ENCODE measurements at regions not wholly inside any gene's neighbourhood (a gene's known extent, or its start where the extent isn't known, plus 50 kb on each side); places are given as distances from the start of the nearest gene placed in this dataset.

DNA sequence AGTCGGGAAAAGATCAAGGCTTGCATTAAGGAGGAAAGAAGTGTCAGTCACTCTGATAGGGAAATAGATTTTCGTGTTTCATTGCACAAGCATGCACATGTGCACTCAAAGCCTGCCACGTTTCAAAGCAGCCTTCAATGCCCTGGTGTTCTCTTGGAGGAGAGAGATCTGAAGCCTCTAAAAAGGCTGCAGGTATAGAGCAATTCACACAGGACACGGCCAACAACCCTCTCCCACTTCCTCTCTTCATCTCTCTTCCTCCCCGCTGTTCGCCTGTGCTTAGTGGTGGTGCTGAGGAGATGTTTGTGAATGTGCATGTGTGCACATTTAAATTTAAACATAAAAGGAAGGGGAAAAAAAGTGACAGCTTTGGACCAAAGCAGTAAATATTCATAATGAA is 117.7 kb downstream of the NUF2 start:
- TF ChIP-seq, protein P1, sequence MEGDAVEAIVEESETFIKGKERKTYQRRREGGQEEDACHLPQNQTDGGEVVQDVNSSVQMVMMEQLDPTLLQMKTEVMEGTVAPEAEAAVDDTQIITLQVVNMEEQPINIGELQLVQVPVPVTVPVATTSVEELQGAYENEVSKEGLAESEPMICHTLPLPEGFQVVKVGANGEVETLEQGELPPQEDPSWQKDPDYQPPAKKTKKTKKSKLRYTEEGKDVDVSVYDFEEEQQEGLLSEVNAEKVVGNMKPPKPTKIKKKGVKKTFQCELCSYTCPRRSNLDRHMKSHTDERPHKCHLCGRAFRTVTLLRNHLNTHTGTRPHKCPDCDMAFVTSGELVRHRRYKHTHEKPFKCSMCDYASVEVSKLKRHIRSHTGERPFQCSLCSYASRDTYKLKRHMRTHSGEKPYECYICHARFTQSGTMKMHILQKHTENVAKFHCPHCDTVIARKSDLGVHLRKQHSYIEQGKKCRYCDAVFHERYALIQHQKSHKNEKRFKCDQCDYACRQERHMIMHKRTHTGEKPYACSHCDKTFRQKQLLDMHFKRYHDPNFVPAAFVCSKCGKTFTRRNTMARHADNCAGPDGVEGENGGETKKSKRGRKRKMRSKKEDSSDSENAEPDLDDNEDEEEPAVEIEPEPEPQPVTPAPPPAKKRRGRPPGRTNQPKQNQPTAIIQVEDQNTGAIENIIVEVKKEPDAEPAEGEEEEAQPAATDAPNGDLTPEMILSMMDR (conservative IDR thresholded peaks at IDR 0.05; ENCODE audit: low read depth, low read length) = no peak
- no peak for TF ChIP-seq EZH2 (IDR thresholded peaks at IDR 0.05; ENCODE audit: borderline replicate concordance, low read depth, low read length, poor library complexity, severe bottlenecking)
